Stimulated activated naive B cell treated with anti-CD40 and anti-IgM and Interleukin-4, amounts not matched to agents 10 μg/mL and 1 μg/mL and 100 μg/mL, for 72 hours (primary cell): ENCODE measurements at regions not wholly inside any gene's neighbourhood (a gene's known extent, or its start where the extent isn't known, plus 50 kb on each side); places are given as distances from the start of the nearest gene placed in this dataset.
A peak's percentile ranks its signal among the peaks of the same experiment; 100 is the strongest.
"Not testable (repeated sequence)": the region's sequence is repeated elsewhere in the genome, so short reads cannot be mapped to it uniquely, and the experiment has no call there.

Experiments used
- ATAC-seq, 2 donors: fragments of 150-1000 bp; cut with Tn5 transposase; replicated peaks; 2 replicates each; pipeline ENCODE4 v1.10.0; 2021; ENCODE audit warnings: moderate library complexity in 1 of 2
- DNase-seq: peaks from one replicate; pipeline ENCODE4 v3.0.0; 2021
- H3K27ac Mint-ChIP-seq: one replicate; pipeline ENCODE4 v1.8.0; 2022; ENCODE audit warnings: mild to moderate bottlenecking, mixed read lengths
- H3K27me3 Mint-ChIP-seq, 2 donors: one replicate each; pipeline ENCODE4 v1.8.0; 2022; ENCODE audit warnings: mixed read lengths in 2 of 2
- H3K36me3 Mint-ChIP-seq, 2 donors: one replicate each; pipeline ENCODE4 v1.8.0; 2022; ENCODE audit warnings: mixed read lengths in 2 of 2, mild to moderate bottlenecking in 1 of 2
- H3K4me1 Mint-ChIP-seq, 2 donors: one replicate each; pipeline ENCODE4 v1.8.0; 2022; ENCODE audit warnings: mixed read lengths in 2 of 2, mild to moderate bottlenecking in 1 of 2
- H3K4me3 Mint-ChIP-seq, 2 donors: one replicate each; pipeline ENCODE4 v1.8.0; 2022; ENCODE audit warnings: mild to moderate bottlenecking in 2 of 2, mixed read lengths in 2 of 2, moderate library complexity in 1 of 2
- H3K9me3 Mint-ChIP-seq, 2 donors: one replicate each; pipeline ENCODE4 v1.8.0; 2022; ENCODE audit warnings: mixed read lengths in 2 of 2, mild to moderate bottlenecking in 1 of 2

DNA sequence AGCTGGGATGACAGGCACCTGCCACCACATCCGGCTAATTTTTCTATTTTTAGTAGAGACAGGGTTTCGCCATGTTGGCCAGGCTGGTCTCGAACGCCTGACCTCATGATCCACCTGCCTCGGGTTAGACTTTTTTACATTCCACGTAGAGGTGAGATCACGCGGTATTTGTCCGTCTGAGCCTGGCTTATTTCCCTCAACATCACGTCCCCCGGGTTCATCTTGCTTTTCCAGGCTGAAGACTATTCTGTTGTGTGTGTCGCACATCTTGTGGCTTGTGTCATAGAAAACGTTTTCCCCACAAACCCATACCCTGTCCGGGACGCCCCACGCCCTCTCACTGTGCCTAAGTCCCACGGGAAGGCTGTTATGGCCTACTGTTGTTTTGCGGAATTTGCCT, 185.3 kb downstream of the CRLF2 start:
- H3K4me3 Mint-ChIP-seq = peak overlapping the region; percentile 86 to 88
- no peaks in the 10 kb centered on the region for H3K9me3 Mint-ChIP-seq
- peak overlapping the region; percentile 99 for H3K27ac Mint-ChIP-seq
- ATAC-seq (peak; percentile 71 to 84), DNase-seq (peak; percentile 47)
- H3K27me3 Mint-ChIP-seq = no peaks in the 10 kb centered on the region
- H3K4me1 Mint-ChIP-seq = peaks cover 15 to 20% of the 10 kb centered on the region in 2 donors
- no peaks in the 10 kb centered on the region for H3K36me3 Mint-ChIP-seq

DNA sequence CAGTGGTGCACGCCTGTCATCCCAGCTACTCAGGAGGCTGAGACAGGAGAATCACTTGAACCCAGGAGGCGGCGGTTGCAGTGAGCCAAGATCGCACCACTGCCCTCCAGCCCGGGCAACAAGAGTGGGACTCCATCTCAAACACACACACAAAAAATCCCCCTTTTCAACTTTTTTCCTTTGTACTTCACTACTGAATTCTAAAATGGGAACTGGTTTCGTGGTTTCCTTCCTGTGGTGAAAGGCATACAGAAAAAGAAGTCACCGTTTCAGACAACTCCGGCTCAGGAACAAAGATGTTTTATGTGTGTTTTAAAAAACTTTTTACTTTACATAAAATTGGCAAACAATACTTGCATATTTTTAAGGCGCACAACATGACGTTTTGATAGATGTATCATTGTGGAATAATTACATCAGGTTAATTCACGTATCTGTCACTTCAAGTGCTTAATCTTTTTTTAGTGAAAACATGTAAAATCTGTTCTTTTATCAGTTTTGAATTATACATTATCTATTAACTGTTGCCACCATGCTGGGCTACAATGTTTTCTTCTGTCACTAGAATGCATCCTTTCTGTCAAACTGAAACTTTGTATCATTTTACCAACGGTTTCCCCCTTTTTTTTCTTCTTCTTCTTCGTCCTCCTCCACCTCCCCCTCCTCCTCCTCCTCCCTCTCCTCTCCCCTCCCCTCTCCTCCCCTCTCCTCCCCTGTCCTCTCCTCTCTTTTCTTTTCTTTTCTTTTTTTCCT, 186.0 kb downstream of the CRLF2 start:
- H3K4me1 Mint-ChIP-seq = peaks cover 14 to 20% of the 10 kb centered on the region in 2 donors
- no peaks in the 10 kb centered on the region for H3K36me3 Mint-ChIP-seq
- DNase-seq (peak; percentile 8), ATAC-seq (peak; percentile 60 to 65)
- H3K27ac Mint-ChIP-seq = peak overlapping the region; percentile 99
- no peaks in the 10 kb centered on the region for H3K27me3 Mint-ChIP-seq
- H3K4me3 Mint-ChIP-seq = peak overlapping the region; percentile 86 to 88
- H3K9me3 Mint-ChIP-seq = no peaks in the 10 kb centered on the region

DNA sequence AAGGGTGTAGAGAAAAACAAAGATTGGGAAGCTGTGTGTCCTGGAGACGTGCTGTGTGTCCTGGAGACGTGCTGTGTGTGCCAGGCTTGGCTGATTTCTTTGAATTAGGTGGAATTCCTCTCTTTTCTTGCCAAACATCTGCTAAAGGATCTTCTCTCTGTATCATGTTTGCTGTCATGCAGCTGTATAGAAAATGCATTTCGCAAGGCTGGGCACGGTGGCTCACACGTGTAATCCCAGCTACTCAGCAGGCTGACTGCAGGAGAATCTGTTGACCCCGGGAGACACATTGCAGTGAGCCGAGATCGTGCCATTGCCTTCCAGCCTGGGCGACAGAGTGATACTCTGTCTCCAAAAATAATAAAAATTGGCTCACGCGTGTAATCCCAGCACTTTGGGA, 187.0 kb downstream of the CRLF2 start:
- H3K36me3 Mint-ChIP-seq = no peaks in the 10 kb centered on the region
- ATAC-seq (no peak), DNase-seq (no peak)
- no peaks in the 10 kb centered on the region for H3K9me3 Mint-ChIP-seq
- peaks cover 14 to 20% of the 10 kb centered on the region in 2 donors for H3K4me1 Mint-ChIP-seq
- H3K27ac Mint-ChIP-seq = no peak overlapping the region
- H3K4me3 Mint-ChIP-seq = no peak overlapping the region
- H3K27me3 Mint-ChIP-seq = no peaks in the 10 kb centered on the region

DNA sequence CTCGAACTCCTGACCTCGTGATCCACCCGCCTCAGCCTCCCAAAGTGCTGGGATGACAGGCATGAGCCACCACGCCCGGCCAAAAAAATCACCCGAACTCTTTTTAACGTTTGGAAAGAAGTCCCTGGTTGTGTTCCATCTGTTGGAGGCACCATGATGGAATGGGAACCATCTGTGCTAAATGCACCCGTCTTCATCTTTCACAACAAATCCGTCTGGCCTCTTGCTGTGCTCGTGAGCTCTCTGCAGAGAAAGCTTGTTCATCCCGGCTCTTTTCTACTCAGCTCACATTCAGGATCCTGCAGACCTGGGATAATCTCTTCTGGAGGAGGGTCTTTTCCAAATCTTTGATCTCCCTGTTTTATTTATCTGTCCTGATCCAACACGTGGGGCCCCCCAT, 188.8 kb downstream of the CRLF2 start:
- Mint-ChIP-seq H3K27me3 (no peaks in the 10 kb centered on the region), H3K27ac (no peak overlapping the region), H3K36me3 (no peaks in the 10 kb centered on the region), H3K4me3 (no peak overlapping the region), H3K4me1 (peaks cover 14 to 20% of the 10 kb centered on the region in 2 donors), H3K9me3 (no peaks in the 10 kb centered on the region)
- ATAC-seq = no peak
- DNase-seq = no peak

DNA sequence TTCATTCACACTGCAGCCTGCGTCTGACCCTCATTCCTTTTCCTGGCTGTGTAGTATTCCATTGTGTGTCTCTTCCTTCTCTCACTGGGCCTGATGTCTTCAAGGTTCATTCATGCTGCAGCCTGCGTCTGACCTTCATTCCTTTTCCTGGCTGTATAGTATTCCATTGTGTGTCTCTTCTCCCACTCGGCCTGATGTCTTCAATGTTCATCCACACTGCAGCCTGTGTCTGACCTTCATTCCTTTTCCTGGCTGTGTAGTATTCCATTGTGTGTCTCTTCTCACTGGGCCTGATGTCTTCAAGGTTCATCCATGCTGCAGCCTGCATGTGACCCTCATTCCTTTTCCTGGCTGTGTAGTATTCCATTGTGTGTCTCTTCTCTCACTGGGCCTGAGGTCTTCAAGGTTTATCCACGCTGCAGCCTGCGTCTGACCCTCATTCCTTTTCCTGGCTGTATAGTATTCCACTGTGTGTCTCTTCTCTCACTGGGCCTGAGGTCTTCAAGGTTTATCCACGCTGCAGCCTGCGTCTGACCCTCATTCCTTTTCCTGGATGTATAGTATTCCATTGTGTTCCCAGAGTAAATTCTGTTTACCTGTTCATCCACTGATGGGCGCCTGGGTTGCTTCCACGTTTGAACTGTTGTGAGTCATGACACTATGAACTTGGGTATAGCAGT, 191.0 kb downstream of the CRLF2 start:
- not testable (repeated sequence) for H3K9me3 Mint-ChIP-seq, H3K27ac Mint-ChIP-seq, H3K36me3 Mint-ChIP-seq, H3K27me3 Mint-ChIP-seq, ATAC-seq, H3K4me1 Mint-ChIP-seq, DNase-seq, H3K4me3 Mint-ChIP-seq

DNA sequence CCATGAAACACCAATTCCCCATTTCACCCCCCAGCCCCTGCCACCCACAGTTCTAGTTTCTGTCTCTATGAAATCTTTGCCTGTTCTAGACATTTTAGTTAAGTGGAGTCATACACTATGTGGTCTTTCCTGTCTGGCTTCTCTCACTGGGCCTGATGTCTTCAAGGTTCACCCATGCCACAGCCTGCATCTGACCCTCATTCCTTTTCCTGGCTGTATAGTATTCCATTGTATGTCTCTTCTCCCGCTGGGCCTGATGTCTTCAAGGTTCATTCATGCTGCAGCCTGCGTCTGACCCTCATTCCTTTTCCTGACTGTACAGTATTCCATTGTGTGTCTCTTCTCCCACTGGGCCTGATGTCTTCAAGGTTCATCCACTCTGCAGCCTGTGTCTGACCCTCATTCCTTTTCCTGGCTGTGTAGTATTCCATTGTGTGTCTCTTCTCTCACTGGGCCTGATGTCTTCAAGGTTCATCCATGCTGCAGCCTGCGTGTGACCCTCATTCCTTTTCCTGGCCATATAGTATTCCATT, 191.7 kb downstream of the CRLF2 start:
- Mint-ChIP-seq H3K27ac (no peak overlapping the region), H3K9me3 (no peaks in the 10 kb centered on the region), H3K4me3 (no peak overlapping the region), H3K27me3 (no peaks in the 10 kb centered on the region), H3K4me1 (no peaks in the 10 kb centered on the region), H3K36me3 (no peaks in the 10 kb centered on the region)
- DNase-seq (no peak), ATAC-seq (no peak)

DNA sequence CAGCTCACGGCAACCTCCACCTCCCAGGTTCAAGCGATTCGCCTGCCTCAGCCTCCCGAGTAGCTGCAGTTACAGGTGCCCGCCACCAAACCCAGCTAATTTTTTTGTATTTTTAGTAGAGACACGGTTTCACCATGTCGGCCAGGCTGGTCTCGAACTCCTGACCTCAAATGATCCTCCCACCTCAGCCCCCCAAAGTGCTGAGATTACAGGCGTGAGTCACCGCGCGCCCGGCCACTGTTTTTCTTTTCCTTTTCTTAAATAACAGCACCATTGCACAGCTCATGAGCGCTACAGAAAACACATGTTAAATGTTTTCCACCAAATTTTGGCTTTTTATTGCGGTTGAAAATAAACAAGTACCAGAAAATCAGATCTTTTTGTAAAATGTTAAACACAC, 195.5 kb downstream of the CRLF2 start:
- not testable (repeated sequence) for ATAC-seq, DNase-seq, H3K4me1 Mint-ChIP-seq, H3K27me3 Mint-ChIP-seq, H3K9me3 Mint-ChIP-seq, H3K27ac Mint-ChIP-seq, H3K4me3 Mint-ChIP-seq, H3K36me3 Mint-ChIP-seq

DNA sequence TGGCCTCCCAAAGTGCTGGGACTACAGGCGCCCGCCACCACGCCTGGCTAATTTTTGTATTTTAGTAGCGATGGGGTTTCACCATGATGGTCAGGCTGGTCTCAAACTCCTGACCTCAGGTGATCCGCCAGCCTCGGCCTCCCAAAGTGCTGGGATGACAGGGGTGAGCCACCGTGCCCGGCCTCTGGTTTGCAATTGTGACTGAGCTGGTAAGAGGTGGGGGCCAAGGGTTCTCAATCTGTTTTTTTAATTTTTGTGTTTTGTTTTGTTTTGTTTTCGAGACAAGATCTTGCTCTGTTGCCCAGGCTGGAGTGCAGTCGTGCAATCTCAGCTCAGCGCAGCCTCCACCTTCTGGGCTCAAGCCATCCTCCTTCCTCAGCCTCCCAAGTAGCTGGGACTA, 196.2 kb downstream of the CRLF2 start:
- not testable (repeated sequence) for DNase-seq, H3K4me3 Mint-ChIP-seq, H3K4me1 Mint-ChIP-seq, H3K27me3 Mint-ChIP-seq, H3K27ac Mint-ChIP-seq, H3K9me3 Mint-ChIP-seq, H3K36me3 Mint-ChIP-seq, ATAC-seq

DNA sequence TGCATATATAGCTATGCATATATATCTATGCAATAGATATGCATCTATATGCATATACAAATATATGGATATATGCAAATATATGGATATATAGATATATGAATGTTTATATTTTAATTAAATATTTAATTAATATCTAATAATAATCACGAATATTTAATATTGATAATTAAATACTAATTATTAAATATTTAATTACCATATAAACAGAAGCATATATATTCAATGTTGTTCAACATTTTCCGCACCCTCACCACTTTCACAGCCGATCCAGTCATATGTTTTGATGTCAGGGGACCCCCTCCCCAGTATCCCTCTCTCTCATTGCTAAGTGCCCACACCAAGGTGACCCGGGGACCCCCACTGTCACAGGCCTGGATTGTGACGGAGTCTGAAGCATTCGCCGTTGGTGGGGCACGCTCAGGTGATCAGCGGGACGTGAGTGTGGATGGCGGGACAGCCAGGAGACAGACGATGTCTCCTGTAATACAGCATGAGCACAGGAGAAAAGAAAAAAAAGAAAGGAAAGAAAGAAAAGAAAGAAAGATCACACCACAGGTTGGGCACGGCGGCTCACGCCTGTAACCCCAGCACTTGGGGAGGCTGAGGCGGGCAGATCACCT, 199.7 kb downstream of the CRLF2 start:
- no peak overlapping the region for H3K4me3 Mint-ChIP-seq
- no peak for ATAC-seq
- DNase-seq = no peak
- H3K36me3 Mint-ChIP-seq = no peaks in the 10 kb centered on the region
- H3K9me3 Mint-ChIP-seq = no peaks in the 10 kb centered on the region
- no peak overlapping the region for H3K27ac Mint-ChIP-seq
- peaks cover 6 to 19% of the 10 kb centered on the region in 2 donors for H3K4me1 Mint-ChIP-seq
- H3K27me3 Mint-ChIP-seq = peaks cover 0 to 3% of the 10 kb centered on the region in 2 donors

DNA sequence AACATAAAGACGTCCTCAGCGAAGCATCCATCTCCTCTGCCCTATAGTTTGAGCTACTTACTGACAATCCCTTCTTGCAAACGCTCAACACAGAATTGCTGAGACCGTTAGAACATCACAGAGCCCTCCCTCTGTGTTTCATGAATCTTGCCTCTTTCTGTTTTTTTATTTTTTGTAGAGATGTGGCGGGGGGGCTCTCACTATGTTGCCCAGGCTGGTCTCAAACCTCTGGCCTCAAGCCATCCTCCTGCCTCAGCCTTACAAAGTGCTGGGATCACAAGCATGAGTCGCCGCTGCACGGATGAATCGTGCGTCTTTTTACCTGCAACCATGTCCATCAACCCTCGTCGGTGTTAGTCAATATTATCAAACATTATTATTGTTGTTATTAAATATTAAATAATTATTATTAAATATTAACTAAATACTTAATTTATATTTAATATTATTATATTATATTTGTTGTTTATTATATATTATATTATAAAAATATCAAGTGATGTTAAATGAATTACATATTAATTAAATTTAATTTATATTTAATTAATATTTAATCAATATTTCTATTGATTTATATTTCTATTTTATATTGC, 200.7 kb downstream of the CRLF2 start:
- DNase-seq = no peak
- H3K27me3 Mint-ChIP-seq = peaks cover 0 to 3% of the 10 kb centered on the region in 2 donors

DNA sequence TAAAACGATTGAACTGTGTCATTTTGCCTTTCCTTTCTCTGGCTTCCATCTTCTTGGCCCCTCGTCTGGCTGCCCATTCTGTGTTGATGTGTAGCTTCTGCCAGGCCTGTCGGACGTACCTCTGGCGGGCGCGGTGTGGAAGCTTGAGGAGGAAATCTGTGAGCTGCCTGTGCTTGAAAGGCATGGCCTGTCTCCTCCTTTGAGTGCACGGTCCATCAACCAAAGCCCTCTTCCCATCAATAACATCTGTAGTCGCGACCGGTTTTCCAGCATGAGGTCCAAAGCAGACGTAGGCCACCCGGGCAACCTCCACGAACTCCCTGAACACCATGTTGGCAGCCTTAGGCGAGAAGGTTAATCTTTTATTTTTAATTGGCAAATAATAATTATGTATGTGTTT, 202.7 kb downstream of the CRLF2 start:
- no peaks in the 10 kb centered on the region for H3K9me3 Mint-ChIP-seq
- H3K36me3 Mint-ChIP-seq = no peaks in the 10 kb centered on the region
- H3K27me3 Mint-ChIP-seq = peaks cover 0 to 3% of the 10 kb centered on the region in 2 donors
- H3K4me1 Mint-ChIP-seq = peaks cover 8 to 19% of the 10 kb centered on the region in 2 donors
- ATAC-seq = no peak
- H3K27ac Mint-ChIP-seq = no peak overlapping the region
- no peak for DNase-seq
- no peak overlapping the region for H3K4me3 Mint-ChIP-seq

More for the DNA sequence above, 200.7 kb downstream of the CRLF2 start:
- no peak overlapping the region for H3K27ac Mint-ChIP-seq
- ATAC-seq = no peak
- peaks cover 8 to 19% of the 10 kb centered on the region in 2 donors for H3K4me1 Mint-ChIP-seq
- H3K36me3 Mint-ChIP-seq = no peaks in the 10 kb centered on the region
- H3K4me3 Mint-ChIP-seq = no peak overlapping the region
- H3K9me3 Mint-ChIP-seq = no peaks in the 10 kb centered on the region

DNA sequence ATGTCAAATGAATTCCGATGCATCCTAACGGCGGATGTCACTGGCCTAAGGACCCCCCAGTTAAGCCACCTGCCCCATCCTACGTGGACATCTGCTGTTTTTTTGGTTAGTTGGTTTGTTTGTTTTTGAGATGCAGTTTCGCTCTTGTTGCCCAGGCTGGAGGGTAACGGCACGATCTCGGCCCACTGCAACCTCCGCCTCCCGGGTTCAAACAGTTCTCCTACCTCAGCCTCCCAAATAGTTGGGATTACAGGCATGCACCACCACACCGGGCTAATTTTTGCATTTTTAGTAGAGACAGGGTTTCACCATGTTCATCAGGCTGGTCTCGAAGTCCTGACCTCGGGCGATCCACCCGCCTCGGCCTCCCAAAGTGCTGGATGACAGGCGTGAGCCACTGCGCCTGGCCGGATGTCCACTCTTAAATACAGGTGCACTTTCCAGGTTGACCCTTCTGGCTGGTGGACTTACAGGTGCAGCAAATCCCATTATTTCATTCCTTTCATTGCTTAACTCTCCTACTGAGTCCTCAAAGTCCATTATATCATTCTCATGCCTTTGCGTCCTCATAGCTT, 206.2 kb downstream of the CRLF2 start:
- Mint-ChIP-seq H3K4me1 (peaks cover 8 to 19% of the 10 kb centered on the region in 2 donors), H3K27ac (no peak overlapping the region), H3K4me3 (no peak overlapping the region), H3K9me3 (no peaks in the 10 kb centered on the region), H3K27me3 (no peaks in the 10 kb centered on the region), H3K36me3 (no peaks in the 10 kb centered on the region)
- ATAC-seq (no peak), DNase-seq (no peak)

DNA sequence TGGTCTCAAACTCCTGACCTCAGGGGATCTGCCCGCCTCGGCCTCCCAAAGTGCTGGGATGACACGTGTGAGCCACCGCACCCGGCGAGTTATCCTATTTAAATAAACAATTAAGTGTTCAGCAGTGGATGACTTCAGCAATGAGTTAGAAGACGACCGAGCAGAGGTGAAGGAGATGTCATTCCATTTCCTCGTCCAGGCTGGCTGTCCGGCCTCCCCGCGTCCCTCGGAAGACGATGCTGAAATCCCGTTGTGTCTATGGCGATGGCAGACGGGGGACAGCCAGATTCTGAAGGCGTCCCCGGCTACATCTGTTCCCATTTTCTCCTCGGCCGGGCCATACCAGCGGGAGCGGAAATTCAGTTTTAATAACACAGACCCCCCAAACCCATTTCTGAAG, 209.8 kb downstream of the CRLF2 start:
- Mint-ChIP-seq H3K4me1 (peaks cover 0 to 3% of the 10 kb centered on the region in 2 donors), H3K36me3 (no peaks in the 10 kb centered on the region), H3K27me3 (no peaks in the 10 kb centered on the region), H3K9me3 (no peaks in the 10 kb centered on the region), H3K4me3 (no peak overlapping the region), H3K27ac (no peak overlapping the region)
- ATAC-seq (no peak), DNase-seq (no peak)

DNA sequence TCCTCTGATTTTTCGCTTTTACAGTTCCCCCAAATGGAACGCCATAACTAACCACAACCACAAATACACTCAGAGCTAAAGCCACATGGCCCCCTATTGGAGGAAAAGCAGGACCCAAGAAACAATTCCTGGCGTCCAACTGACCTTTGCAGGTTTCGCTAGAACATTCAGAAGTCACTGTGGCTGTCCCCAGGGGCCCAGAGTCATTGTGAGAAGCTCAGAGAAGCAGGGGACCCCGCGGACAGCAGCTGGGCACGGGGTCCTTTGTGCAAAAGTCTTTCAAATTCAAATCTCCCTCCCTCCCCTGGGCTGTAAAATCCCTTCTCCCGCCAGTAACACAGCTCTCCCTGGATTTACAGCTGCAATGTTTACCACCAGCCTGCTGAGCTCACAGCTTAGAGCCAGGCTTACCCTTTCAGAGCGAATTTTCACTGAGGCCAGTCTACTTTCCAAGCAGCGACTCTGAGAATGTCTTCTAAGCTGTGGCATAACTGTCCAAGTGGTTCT, 214.8 kb downstream of the CRLF2 start:
- Mint-ChIP-seq H3K4me3 (no peak overlapping the region), H3K9me3 (peaks cover 4 to 7% of the 10 kb centered on the region in 2 donors), H3K27ac (no peak overlapping the region), H3K4me1 (peaks cover 0 to 2% of the 10 kb centered on the region in 2 donors), H3K27me3 (no peaks in the 10 kb centered on the region), H3K36me3 (peaks cover 0 to 12% of the 10 kb centered on the region in 2 donors)
- ATAC-seq (peak; percentile 73 to 79), DNase-seq (peak; percentile 51)
